GM08714 (cell line): ENCODE measurements at regions not wholly inside any gene's neighbourhood (a gene's known extent, or its start where the extent isn't known, plus 50 kb on each side); places are given as distances from the start of the nearest gene placed in this dataset.

Source experiments
- H3K4me3 ChIP-seq: fragments of 200-500 bp; sonication (Bioruptor generic); 2 replicates; pipeline ENCODE4 v1.5.1; 2014; ENCODE audit warnings: mild to moderate bottlenecking, low read length, inconsistent platforms
- ZNF274 ChIP-seq: IDR thresholded peaks from 2 replicates; pipeline ENCODE4 v1.6.1; 2012; ENCODE audit warnings: mild to moderate bottlenecking, low read depth, low read length

DNA sequence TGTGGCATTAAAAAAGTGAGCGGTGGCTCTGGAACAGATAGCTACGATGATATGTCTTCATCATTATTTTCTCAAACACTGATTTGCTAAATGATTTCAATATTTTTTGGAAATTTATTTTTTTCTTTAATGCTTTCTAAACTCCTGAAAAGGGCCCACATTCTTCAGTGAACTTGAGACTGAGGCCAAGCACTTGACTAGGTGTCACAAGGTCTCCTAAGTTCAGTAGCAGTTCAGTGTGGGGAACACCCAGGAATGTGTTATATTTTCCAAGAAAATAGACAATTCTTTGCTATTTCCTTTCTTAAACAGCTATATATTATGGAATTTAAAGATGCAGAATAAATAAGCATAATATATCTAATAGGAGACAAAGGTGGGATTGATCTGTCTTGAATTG, 850.9 kb downstream of the USP25 start:
- no peak overlapping the region for H3K4me3 ChIP-seq
- no peak for TF ChIP-seq ZNF274

DNA sequence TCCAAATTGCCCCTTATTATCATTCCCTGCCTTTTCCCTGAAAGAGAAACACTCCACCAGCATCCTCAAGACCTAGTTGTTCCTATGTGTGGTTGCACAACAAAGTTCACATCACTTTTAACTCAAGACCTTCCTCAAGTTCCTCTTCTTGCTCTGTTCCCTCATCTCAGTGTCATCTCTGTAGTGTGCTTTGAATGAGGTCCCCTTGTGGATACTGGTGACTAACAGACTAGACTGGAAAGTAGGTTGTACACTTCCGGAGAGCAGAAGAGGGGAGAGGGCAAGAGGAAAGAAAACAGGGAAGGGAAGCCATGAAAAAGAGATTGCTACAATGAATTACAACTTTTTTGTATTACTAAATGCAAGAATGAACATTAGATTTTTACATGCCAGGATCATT, 853.8 kb downstream of the USP25 start:
- no peak for TF ChIP-seq ZNF274
- H3K4me3 ChIP-seq: no peak overlapping the region

DNA sequence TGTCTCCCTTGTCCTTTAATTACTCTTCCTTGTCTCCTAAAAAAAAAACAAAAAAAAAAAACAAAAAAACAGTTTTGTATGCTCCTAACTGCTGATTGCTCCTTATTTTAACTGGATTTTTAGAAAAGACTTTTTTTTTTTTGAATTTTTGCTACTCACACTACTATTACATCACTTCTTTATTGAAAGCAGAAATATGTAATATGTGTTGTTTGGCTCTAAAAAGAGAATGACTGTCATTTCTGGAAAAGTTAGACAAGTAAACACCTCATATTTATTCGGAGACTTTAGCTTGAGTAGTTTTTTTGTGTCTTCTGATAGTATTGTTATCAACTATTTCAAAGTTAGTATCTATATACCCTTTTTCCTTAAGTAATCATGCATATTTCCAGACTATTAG, 855.0 kb downstream of the USP25 start:
- TF ChIP-seq ZNF274: no peak
- H3K4me3 ChIP-seq: no peak overlapping the region

DNA sequence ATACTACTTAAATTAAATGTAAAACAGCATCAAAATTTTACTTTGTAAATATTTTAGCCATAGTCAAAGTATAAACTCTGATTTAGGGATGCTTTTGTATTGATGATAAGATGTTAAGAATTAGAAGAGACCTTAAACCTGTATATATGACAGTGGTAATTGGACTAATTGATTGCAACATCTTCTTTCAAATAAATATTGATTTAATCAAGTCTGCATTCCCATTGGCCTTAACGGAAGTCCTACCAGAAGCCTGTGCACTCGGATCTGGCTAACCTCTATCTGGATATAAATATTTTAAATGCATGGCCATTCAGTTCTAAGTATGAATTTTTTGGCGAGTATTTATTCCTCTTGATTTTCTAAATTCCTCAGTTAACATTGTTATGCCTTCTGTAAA, 856.1 kb downstream of the USP25 start:
- H3K4me3 ChIP-seq: no peak overlapping the region
- TF ChIP-seq ZNF274: no peak

DNA sequence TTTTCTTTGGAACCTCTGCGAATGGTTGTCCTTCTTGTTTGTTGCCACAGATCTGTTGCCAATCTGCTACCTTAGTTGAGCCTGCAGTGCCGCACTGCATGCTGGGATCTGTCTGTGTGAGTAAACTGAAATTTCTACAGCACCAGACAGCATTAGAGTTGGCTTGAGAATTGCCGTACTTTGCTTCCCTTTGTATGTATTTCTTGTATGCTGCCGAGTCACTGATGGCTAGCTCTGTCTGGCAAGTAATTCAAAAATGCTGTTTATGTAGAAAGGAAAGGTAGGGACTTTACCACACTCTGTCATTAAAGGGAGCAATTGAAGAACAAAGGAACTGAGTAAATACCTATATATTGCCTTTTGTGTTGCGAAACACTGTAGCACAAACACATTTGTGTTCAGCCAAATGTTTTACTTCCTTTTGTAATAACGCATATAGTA, 857.4 kb downstream of the USP25 start:
- H3K4me3 ChIP-seq: no peak overlapping the region
- no peak for TF ChIP-seq ZNF274

DNA sequence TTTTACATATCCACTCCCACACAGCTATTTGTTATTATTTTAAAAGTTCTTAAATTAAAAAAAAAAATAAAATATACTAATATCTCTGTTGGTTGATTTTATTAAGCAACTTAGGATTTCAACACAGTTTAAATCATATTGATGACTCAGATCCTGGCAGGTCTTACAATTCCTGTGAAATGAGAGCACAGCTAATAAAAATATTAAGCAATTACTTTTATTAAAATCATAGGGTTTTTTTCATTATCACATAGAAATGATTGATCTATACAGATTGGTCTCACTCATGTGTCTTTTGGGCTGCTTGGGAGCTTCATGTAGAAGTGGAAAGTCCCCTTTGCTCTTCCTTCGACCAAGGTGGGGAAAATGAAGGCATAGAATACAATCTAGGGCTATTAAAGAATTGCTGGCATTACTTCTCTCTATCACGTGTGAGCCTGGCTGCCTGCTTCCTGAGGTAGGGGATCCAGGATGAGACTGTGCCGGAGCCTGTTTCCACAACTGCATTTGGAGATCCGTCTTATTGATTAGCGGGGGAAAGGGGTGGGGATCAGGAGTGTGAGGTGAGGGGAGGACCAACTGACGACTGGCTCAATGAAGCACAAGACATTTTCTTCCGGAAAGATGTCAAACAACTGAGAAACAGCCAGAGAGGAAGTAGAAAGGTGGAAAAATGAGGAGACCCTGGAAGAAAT, 858.0 kb downstream of the USP25 start:
- peak overlapping the region; percentile 25; the same call in 1 of the 2 replicates for H3K4me3 ChIP-seq
- TF ChIP-seq ZNF274: no peak

DNA sequence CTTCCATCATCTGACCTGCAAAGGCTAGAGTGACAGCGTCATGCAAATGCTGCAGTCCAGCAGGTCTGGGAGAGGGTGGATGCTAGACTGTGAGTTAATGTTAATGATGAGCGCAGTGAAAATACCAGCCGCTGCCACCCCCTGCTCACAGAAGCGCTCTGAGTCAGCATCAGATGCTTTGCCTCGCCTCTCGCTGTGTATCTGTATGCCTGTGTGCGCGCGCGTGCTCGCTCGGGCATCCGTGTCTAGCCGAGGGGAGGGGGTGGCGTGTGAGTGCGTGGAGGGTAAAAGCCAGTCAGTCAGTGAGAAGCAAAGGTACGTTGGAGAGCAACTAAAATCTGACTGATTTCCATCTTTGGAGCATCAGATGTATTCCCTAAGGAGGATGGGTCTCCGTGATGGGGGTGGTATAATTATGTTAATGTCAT, 858.7 kb downstream of the USP25 start:
- TF ChIP-seq ZNF274: no peak
- peak overlapping the region; percentile 25; the same call in 1 of the 2 replicates for H3K4me3 ChIP-seq

DNA sequence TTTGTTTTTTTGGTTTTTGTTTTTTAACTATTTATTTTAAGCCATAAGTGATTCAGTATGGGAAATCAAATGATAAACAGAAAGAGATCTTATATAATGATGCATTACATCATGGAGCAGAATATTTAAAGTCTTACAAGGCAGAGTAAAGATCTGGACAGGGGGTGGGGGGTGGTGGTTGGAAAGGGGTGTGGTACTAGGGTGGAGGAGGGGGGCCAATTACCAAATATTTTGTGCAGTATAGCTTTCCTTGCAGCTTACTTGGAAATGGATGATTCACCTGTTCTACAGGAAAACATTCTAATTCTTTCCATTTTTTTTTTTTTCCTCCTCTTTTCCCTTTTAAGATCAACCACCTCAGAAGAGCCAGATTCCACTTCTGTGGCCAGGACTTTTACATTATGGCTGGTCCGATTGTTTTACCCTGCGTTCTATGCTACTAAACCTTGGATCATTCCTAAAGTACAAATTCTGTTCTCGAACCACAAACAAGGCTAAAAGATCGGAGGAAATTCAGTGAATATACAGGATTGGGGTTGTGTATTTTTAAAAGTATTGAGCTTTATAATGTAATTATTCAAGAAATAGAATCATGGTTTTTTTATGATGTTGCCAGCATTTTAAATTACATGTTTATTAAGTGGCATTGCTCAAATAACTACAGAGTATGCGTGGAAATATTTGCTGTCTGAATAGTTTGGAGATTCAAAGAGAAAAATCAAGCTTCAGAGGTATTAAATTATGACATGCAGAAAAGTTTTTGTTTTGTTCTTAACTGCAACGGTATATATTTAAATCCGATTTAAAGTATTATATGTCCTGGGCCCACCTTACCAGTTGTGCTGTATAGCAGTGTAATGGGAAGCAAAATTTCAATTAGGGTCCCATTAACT, 859.5 kb downstream of the USP25 start:
- no peak for TF ChIP-seq ZNF274
- no peak overlapping the region; the same call in 1 of the 2 replicates for H3K4me3 ChIP-seq

DNA sequence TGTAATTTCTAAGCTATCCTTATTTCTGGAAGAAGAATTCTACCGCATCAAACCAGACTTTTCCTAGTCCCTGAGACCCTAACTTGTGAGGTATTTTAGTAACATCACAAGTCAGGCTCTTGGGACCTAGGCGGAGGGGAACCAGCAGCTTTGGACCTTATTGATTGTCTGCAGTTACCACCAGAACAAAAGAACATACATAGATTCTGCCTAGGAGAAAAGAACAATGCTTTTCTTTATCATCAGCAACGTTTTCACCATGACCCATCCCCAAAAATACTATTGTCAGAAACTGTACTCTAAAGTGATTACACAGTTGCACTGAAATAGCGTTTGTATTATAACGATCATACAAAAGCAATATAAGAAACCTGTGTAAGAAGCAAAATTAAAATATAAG, 860.4 kb downstream of the USP25 start:
- TF ChIP-seq ZNF274: no peak
- no peak overlapping the region for H3K4me3 ChIP-seq

DNA sequence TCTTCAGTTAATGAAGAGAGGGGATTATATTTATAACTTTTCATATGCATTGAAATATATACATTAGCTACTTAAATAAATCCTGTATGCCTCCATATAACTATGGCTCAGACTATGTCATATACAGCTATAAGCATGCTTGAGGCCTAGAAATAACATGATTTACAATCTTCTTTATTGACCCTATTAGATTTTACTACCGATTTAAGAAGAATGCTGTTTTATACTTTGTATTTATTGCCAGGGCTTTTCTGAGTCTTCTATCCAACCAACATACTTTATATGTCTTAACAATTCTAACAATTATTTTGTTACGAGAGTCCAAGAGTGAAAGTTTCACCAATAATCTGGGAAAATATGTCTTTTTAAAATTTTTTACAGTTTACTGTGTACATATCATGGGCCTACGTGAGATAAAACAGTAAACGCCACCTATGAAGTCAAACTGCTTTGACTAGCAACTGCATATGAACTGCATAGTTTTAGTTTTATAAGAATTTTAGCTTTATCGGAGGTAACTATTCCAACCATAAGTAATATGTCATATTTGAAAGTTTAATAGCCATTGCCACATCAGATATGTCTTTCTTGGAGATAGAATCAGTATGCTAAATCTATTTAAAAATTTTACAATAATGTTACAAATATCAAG, 861.0 kb downstream of the USP25 start:
- TF ChIP-seq ZNF274: no peak
- no peak overlapping the region for H3K4me3 ChIP-seq

DNA sequence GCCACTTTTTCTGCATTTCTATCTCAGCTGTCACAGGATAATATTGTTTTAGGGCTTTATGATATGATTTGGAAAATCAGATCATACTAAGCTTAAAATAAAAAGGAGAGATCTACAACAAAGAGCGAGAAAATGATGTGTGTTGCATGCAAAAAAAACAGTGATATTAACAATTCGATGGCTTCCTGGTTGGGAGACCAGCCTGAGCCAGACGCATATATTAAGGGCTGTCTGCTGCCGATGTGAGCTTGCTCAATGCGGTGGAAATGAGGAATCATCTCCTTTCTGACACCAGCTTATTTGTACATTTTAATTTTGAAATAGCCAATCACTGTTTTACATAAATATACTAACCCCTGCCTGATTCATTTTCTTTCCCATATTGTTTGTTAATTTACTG, 862.6 kb downstream of the USP25 start:
- no peak overlapping the region for H3K4me3 ChIP-seq
- TF ChIP-seq ZNF274: no peak

DNA sequence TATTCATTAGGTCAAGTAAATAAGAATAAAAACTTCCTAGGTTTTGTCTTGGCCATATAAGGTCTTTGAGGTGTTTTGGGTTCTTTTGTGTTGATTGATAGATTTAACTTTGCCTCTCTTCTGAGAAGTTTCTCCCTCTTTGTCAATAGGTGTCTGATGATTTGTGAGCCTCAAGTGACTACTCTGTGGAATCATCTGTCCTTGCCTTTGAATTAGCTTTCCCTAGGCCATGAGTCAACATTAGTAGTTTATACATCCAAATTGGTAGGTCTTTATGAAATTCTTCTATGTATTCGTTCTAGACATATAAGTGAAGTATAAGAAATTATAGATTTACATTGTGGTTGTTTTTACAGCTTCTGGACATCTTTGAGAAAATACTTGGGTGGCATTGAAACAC, 864.4 kb downstream of the USP25 start:
- no peak overlapping the region for H3K4me3 ChIP-seq
- no peak for TF ChIP-seq ZNF274

DNA sequence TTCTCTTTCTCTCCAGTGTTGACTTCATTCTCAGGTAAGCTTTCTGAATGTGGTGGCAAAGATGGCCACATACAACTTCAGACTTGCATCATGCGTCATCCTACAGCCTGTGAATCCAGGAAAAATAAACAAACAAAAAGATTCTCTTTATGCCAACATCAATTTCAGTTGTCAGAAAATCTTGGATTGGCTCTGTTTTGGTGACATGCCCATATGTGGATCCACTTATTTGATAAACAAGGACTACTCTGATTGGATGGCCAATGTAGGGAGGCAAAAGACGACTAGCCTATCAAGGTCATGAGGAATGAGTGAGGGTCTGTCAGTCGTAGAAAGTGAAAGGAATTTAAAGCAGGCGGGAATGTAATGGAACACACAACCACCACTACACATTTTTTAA, 866.6 kb downstream of the USP25 start:
- no peak overlapping the region for H3K4me3 ChIP-seq
- TF ChIP-seq ZNF274: no peak

DNA sequence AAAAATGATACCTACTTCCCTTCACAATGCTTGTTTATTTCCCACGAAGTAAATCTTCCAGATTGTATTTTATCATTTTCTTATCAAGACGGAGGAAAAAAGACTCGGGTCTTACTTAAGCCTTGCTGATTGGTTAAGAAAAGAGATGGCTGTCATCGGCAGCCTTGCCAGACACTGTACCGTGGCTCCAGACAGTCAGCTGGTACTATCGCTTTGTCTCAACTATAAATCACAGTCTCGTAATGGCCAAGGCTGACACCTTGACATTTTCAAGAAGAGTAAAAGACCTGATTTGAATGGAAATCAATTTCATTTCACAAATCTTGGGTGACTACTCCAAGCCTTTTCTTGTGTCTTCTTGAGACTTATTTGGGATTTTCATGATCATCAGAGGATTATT, 868.0 kb downstream of the USP25 start:
- no peak overlapping the region for H3K4me3 ChIP-seq
- no peak for TF ChIP-seq ZNF274
